Breast epithelium (tissue), 4 donors: ENCODE measurements at regions not wholly inside any gene's neighbourhood (a gene's known extent, or its start where the extent isn't known, plus 50 kb on each side); places are given as distances from the start of the nearest gene placed in this dataset.
"Not testable (repeated sequence)": the region's sequence is repeated elsewhere in the genome, so short reads cannot be mapped to it uniquely, and the experiment has no call there.

ENCODE experiments used
- DNase-seq, 2 donors: peaks; one replicate each; pipeline ENCODE4 v3.0.0-alpha.2; 2019; ENCODE audit warnings: low spot score in 2 of 2
- H3K27ac ChIP-seq, 2 donors: fragments of 200-600 bp; sonication (generic) in 1 of 2; one replicate each; pipeline ENCODE4 v1.5.1; 2016 to 2019; ENCODE audit warnings: mild to moderate bottlenecking in 1 of 2
- H3K27me3 ChIP-seq, 2 donors: fragments of 200-600 bp; sonication (generic) in 1 of 2; one replicate each; pipeline versions ENCODE4 v1.5.1 to v1.6.0; 2017 to 2019; ENCODE audit warnings: control low read depth in 1 of 2, mild to moderate bottlenecking in 1 of 2
- H3K36me3 ChIP-seq: fragments of 200-600 bp; one replicate; pipeline ENCODE4 v1.5.1; 2019
- H3K4me1 ChIP-seq, 2 donors: fragments of 200-600 bp; sonication (generic); one replicate each; pipeline ENCODE4 v1.5.1; 2016 to 2019; ENCODE audit warnings: control low read depth in 1 of 2
- H3K4me3 ChIP-seq, 3 donors: fragments of 200-600 bp; sonication (generic); 1 replicate in 2 of 3; 2 replicates in 1 of 3; pipeline ENCODE4 v1.5.1; 2016 to 2019; ENCODE audit warnings: mild to moderate bottlenecking in 3 of 3, moderate library complexity in 2 of 3
- H3K9me3 ChIP-seq, 2 donors: fragments of 200-600 bp; sonication (generic) in 1 of 2; one replicate each; pipeline ENCODE4 v1.5.1; 2016 to 2019; ENCODE audit warnings: control low read depth in 1 of 2
- POLR2A ChIP-seq: fragments of 450-650 bp; IDR thresholded peaks from one replicate; pipeline ENCODE4 v1.6.1; 2016; ENCODE audit warnings: antibody characterized with exemption, mild to moderate bottlenecking, moderate library complexity
- POLR2AphosphoS5 ChIP-seq, 3 donors: sonication (generic); formaldehyde crosslinking; IDR thresholded peaks; one replicate each; pipeline ENCODE4 v1.6.1; 2017; ENCODE audit warnings: antibody characterized with exemption in 3 of 3
- intact Hi-C: fragments of 100-400 bp; cut with DNase I; formaldehyde crosslinking; loops from one replicate; pipeline ENCODE4 v1.15.1; 2023; ENCODE audit warnings: low total_unique reads
- TF ChIP-seq, protein P1 (sequence below), 3 donors: fragments of 450-650 bp; IDR thresholded peaks; one replicate each; pipeline ENCODE4 v1.5.1; 2016 to 2017; ENCODE audit warnings: antibody characterized with exemption in 3 of 3, mild to moderate bottlenecking in 3 of 3, moderate library complexity in 3 of 3

DNA sequence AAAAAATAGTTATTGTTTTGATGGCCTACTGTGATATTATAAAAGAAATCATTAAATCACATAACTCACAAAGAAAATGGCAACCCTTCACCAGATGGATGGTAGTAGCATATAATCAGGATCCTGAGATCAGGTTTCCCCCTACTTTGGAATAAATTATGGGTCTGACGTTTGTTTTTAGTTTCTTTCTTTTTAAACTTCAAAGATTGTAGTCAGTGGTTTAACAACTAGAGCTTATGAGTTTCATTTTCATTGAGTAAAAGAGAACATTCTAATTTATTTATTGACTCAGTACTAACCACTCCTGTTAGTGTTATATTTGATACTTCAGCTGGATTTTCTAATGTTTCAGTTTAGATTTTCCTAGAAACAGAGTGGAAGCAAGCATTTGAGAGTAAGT is 218.0 kb upstream of the PCSK5 start:
- Histone ChIP-seq H3K9me3 (peaks cover 0 to 16% of the 10 kb centered on the region in 2 donors), H3K27me3 (no peaks in the 10 kb centered on the region), H3K4me3 (no peak overlapping the region), H3K27ac (no peak overlapping the region), H3K36me3 (no peaks in the 10 kb centered on the region), H3K4me1 (no peaks in the 10 kb centered on the region)
- intact Hi-C loops = no loop called here
- TF ChIP-seq POLR2AphosphoS5 (IDR thresholded peaks at IDR 0.05) = no peak
- TF ChIP-seq POLR2A = no peak
- DNase-seq = no peak

DNA sequence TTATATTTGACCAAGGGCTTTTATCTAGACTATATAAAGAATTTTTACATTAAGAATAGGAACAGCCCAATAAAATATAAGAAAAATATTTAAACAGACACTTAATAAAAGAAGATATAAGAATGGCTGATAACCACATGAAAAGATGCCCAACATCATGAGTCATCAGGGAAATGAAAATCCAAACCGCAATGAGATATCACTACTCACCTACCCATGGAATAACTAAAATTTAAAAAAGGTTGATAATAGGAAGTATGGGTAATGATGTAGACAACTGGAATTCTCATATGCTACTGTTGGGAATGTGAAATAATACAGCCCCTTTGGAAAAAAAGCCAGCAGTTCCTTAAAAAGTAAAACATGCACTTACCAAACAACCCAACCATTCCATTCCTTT is 206.9 kb upstream of the PCSK5 start:
- Histone ChIP-seq H3K4me1 (no peaks in the 10 kb centered on the region), H3K27me3 (no peaks in the 10 kb centered on the region), H3K9me3 (no peaks in the 10 kb centered on the region), H3K36me3 (no peaks in the 10 kb centered on the region), H3K4me3 (no peak overlapping the region), H3K27ac (no peak overlapping the region)
- TF ChIP-seq POLR2A (no peak), POLR2AphosphoS5 (IDR thresholded peaks at IDR 0.05) (no peak)
- TF ChIP-seq, protein P1, sequence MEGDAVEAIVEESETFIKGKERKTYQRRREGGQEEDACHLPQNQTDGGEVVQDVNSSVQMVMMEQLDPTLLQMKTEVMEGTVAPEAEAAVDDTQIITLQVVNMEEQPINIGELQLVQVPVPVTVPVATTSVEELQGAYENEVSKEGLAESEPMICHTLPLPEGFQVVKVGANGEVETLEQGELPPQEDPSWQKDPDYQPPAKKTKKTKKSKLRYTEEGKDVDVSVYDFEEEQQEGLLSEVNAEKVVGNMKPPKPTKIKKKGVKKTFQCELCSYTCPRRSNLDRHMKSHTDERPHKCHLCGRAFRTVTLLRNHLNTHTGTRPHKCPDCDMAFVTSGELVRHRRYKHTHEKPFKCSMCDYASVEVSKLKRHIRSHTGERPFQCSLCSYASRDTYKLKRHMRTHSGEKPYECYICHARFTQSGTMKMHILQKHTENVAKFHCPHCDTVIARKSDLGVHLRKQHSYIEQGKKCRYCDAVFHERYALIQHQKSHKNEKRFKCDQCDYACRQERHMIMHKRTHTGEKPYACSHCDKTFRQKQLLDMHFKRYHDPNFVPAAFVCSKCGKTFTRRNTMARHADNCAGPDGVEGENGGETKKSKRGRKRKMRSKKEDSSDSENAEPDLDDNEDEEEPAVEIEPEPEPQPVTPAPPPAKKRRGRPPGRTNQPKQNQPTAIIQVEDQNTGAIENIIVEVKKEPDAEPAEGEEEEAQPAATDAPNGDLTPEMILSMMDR (IDR thresholded peaks at IDR 0.05) = no peak
- intact Hi-C loops = no loop called here
- DNase-seq = no peak

- H3K4me3 ChIP-seq = no peak overlapping the region
- H3K4me1 ChIP-seq = no peaks in the 10 kb centered on the region
- intact Hi-C loops = no loop called here
- no peaks in the 10 kb centered on the region for H3K27me3 ChIP-seq
- H3K27ac ChIP-seq = no peak overlapping the region
- DNase-seq = no peak
- no peaks in the 10 kb centered on the region for H3K9me3 ChIP-seq
- TF ChIP-seq POLR2A (no peak), POLR2AphosphoS5 (IDR thresholded peaks at IDR 0.05) (no peak)
- TF ChIP-seq, protein P1 (IDR thresholded peaks at IDR 0.05) = no peak
- H3K36me3 ChIP-seq = no peaks in the 10 kb centered on the region
Measured at GRCh38 chr9:75685062-75685461, 205.4 kb upstream of the PCSK5 start.

DNA sequence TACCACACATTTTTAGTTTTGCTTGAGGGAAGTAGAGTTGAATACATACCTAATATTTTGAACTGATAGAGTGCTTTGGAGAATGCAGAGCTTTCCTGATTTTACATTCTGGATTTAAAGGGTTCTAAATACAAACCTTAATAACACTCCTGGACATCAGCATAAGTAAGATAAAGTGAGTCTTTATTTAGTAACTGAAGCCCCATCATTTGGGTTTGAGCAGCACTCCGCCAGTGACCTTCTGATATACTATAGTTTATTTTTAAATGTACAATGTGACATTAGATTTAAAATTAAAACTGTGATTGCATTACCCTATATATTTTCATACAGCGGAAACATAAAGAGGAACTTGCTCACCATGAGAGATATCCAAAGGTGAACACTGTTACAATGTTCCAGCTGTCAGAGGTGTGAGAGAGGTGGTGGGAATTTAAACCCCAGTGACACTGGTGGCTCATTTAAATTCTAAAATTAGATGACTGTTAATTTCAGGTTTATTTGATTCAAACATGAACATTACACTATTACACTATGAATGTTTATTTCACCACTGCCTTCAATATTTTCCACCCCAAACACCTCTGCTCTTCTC is 203.0 kb upstream of the PCSK5 start:
- Histone ChIP-seq H3K4me3 (no peak overlapping the region), H3K27ac (no peak overlapping the region), H3K36me3 (no peaks in the 10 kb centered on the region), H3K27me3 (no peaks in the 10 kb centered on the region), H3K9me3 (no peaks in the 10 kb centered on the region), H3K4me1 (no peaks in the 10 kb centered on the region)
- DNase-seq = no peak
- TF ChIP-seq POLR2A = no peak
- TF ChIP-seq, protein P1 (IDR thresholded peaks at IDR 0.05) = no peak
- TF ChIP-seq POLR2AphosphoS5 (IDR thresholded peaks at IDR 0.05) = no peak
- intact Hi-C loops = no loop called here

GRCh38 chr9:75690551-75690950 is 199.9 kb upstream of the PCSK5 start:
- intact Hi-C loops, H3K4me3 ChIP-seq, H3K4me1 ChIP-seq, H3K27ac ChIP-seq, H3K9me3 ChIP-seq, H3K27me3 ChIP-seq, H3K36me3 ChIP-seq, DNase-seq: not testable (repeated sequence)

GRCh38 chr9:75691408-75691807 is 199.1 kb upstream of the PCSK5 start:
- no peaks in the 10 kb centered on the region for H3K9me3 ChIP-seq
- no peaks in the 10 kb centered on the region for H3K4me1 ChIP-seq
- no peak overlapping the region for H3K27ac ChIP-seq
- intact Hi-C loops = no loop called here
- TF ChIP-seq, protein P1 (IDR thresholded peaks at IDR 0.05) = no peak
- TF ChIP-seq POLR2A (no peak), POLR2AphosphoS5 (IDR thresholded peaks at IDR 0.05) (no peak)
- no peak for DNase-seq
- no peaks in the 10 kb centered on the region for H3K36me3 ChIP-seq
- no peak overlapping the region for H3K4me3 ChIP-seq
- H3K27me3 ChIP-seq = no peaks in the 10 kb centered on the region
